HG03457 (cell line): ENCODE measurements at regions not wholly inside any gene's neighbourhood (a gene's known extent, or its start where the extent isn't known, plus 50 kb on each side); places are given as distances from the start of the nearest gene placed in this dataset.

ENCODE experiments used
- ATAC-seq: cut with Tn5 transposase; IDR thresholded peaks from one replicate; pipeline ENCODE4 v1.9.1; 2021; ENCODE audit warnings: moderate number of reproducible peaks; ENCODE audit not compliant: unreplicated experiment

- ATAC-seq, result no peak
Measured at GRCh38 chr14:44309331-44309730, 197.8 kb downstream of the FSCB start.

GRCh38 chr14:44300916-44301315, 206.2 kb downstream of the FSCB start:
- no peak for ATAC-seq

- ATAC-seq, result no peak
Measured at GRCh38 chr14:44297437-44297836, 209.6 kb downstream of the FSCB start.

- ATAC-seq, result no peak
Measured at GRCh38 chr14:44291366-44291915, 215.6 kb downstream of the FSCB start.

GRCh38 chr14:44287858-44288257, 219.2 kb downstream of the FSCB start:
- ATAC-seq, result no peak

- ATAC-seq, result no peak
Measured at GRCh38 chr14:44286201-44286600, 220.9 kb downstream of the FSCB start.

GRCh38 chr14:44283836-44284235, 223.2 kb downstream of the FSCB start:
- no peak for ATAC-seq

- ATAC-seq, result no peak
Measured at GRCh38 chr14:44279357-44279756, 227.7 kb downstream of the FSCB start.

GRCh38 chr14:44271637-44272036, 235.4 kb downstream of the FSCB start:
- no peak for ATAC-seq

- ATAC-seq, result no peak
Measured at GRCh38 chr14:44271006-44271405, 236.1 kb downstream of the FSCB start.

GRCh38 chr14:44265246-44265645, 241.8 kb downstream of the FSCB start:
- no peak for ATAC-seq

GRCh38 chr14:44215660-44216059, 291.4 kb downstream of the FSCB start:
- no peak for ATAC-seq

GRCh38 chr14:44211718-44212117, 295.4 kb downstream of the FSCB start:
- no peak for ATAC-seq

- no peak for ATAC-seq
Measured at GRCh38 chr14:44204061-44204835, 302.8 kb downstream of the FSCB start.

- no peak for ATAC-seq
Measured at GRCh38 chr14:44180975-44181374, 326.1 kb downstream of the FSCB start.

GRCh38 chr14:44170556-44170955, 336.5 kb downstream of the FSCB start:
- no peak for ATAC-seq

- no peak for ATAC-seq
Measured at GRCh38 chr14:44170101-44170500, 337.0 kb downstream of the FSCB start.

GRCh38 chr14:44168566-44168965, 338.5 kb downstream of the FSCB start:
- ATAC-seq, result no peak

GRCh38 chr14:44166611-44167010, 340.5 kb downstream of the FSCB start:
- no peak for ATAC-seq

GRCh38 chr14:44165936-44166335, 341.1 kb downstream of the FSCB start:
- no peak for ATAC-seq

- ATAC-seq, result no peak
Measured at GRCh38 chr14:44165286-44165685, 341.8 kb downstream of the FSCB start.

- ATAC-seq, result no peak
Measured at GRCh38 chr14:44163946-44164345, 343.1 kb downstream of the FSCB start.

GRCh38 chr14:44162197-44162596, 344.9 kb downstream of the FSCB start:
- no peak for ATAC-seq
